ENCODE measurements at regions not wholly inside any gene's neighbourhood (a gene's known extent, or its start where the extent isn't known, plus 50 kb on each side); places are given as distances from the start of the nearest gene placed in this dataset.

- Histone ChIP-seq H3K4me3 (ENCODE audit: insufficient read depth, low read depth, low read length) (no peak overlapping the region), H3K9me1 (ENCODE audit: insufficient read depth, low read length) (no peaks in the 10 kb centered on the region), H3K9me3 (ENCODE audit: control insufficient read depth, insufficient read depth, low read length) (no peaks in the 10 kb centered on the region), H2AK5ac (ENCODE audit: low read depth, low read length) (no peak overlapping the region), H3K27ac (ENCODE audit: insufficient read depth, low read length) (no peak overlapping the region), H3K23ac (ENCODE audit: low read depth, low read length) (no peak overlapping the region), H3K9ac (ENCODE audit: low read depth, low read length) (no peak overlapping the region), H2BK5ac (ENCODE audit: low read depth, low read length, poor library complexity, severe bottlenecking) (no peak overlapping the region), H3K27me3 (ENCODE audit: control insufficient read depth, insufficient read depth, low read length) (no peaks in the 10 kb centered on the region; the same call in 1 of the 2 replicates), H3K56ac (ENCODE audit: extremely low read depth, insufficient read depth, low read length) (no peak overlapping the region), H4K5ac (ENCODE audit: low read depth, low read length) (no peak overlapping the region), H3K4me1 (ENCODE audit: control insufficient read depth, insufficient read depth, low read length) (no peaks in the 10 kb centered on the region), H4K8ac (ENCODE audit: low read depth in 2 of 2, low read length in 2 of 2) (no peak overlapping the region), H2BK120ac (ENCODE audit: low read depth, low read length) (no peak overlapping the region), H3K18ac (ENCODE audit: low read depth, low read length) (no peak overlapping the region), H3K14ac (replicated peaks; ENCODE audit: low read depth, low read length) (no peak overlapping the region), H2AFZ (replicated peaks; ENCODE audit: low read length, poor library complexity) (no peak overlapping the region), H2BK20ac (ENCODE audit: low read depth, low read length) (no peak overlapping the region), H3K4ac (ENCODE audit: low read depth, low read length) (no peak overlapping the region), H4K91ac (ENCODE audit: insufficient read depth, low read depth, low read length) (no peak overlapping the region), H3K36me3 (ENCODE audit: control insufficient read depth, insufficient read depth, low read length) (no peaks in the 10 kb centered on the region), H2AK9ac (replicated peaks; ENCODE audit: low read depth, low read length, poor library complexity) (no peak overlapping the region), H4K20me1 (ENCODE audit: insufficient read depth, low read length) (no peaks in the 10 kb centered on the region), H3K4me2 (ENCODE audit: low read depth, low read length) (no peak overlapping the region), H3K79me1 (ENCODE audit: low read depth in 1 of 2, low read length in 2 of 2) (no peaks in the 10 kb centered on the region), H2BK15ac (ENCODE audit: low read depth, low read length) (no peak overlapping the region)
- in situ Hi-C loops (cut with MboI; ENCODE audit: low sequenced_read_pairs): no loop called here
- DNase-seq (no peak), ATAC-seq (ENCODE audit: low read depth) (no peak)
- ChIA-PET CTCF (no interaction called here), POLR2A (ENCODE audit: unreplicated experiment) (no interaction called here)
- no peak for TF ChIP-seq BHLHE40 (IDR thresholded peaks at IDR 0.05; ENCODE audit: low read depth, low read length)
- TF ChIP-seq MAFK (IDR thresholded peaks at IDR 0.05; ENCODE audit: low read depth, low read length): no peak
- TF ChIP-seq, protein P1, sequence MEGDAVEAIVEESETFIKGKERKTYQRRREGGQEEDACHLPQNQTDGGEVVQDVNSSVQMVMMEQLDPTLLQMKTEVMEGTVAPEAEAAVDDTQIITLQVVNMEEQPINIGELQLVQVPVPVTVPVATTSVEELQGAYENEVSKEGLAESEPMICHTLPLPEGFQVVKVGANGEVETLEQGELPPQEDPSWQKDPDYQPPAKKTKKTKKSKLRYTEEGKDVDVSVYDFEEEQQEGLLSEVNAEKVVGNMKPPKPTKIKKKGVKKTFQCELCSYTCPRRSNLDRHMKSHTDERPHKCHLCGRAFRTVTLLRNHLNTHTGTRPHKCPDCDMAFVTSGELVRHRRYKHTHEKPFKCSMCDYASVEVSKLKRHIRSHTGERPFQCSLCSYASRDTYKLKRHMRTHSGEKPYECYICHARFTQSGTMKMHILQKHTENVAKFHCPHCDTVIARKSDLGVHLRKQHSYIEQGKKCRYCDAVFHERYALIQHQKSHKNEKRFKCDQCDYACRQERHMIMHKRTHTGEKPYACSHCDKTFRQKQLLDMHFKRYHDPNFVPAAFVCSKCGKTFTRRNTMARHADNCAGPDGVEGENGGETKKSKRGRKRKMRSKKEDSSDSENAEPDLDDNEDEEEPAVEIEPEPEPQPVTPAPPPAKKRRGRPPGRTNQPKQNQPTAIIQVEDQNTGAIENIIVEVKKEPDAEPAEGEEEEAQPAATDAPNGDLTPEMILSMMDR (conservative IDR thresholded peaks at IDR 0.05; ENCODE audit: low read depth, low read length): no peak
- TF ChIP-seq RAD21 (IDR thresholded peaks at IDR 0.05; ENCODE audit: low read length): no peak
- TF ChIP-seq MXI1 (IDR thresholded peaks at IDR 0.05; ENCODE audit: borderline replicate concordance, low read depth, low read length): no peak
- TF ChIP-seq NFE2L2 (IDR thresholded peaks at IDR 0.05; ENCODE audit: low read depth, low read length): no peak
- TF ChIP-seq FOS (IDR thresholded peaks at IDR 0.05; ENCODE audit: low read depth, low read length): no peak
- no peak for TF ChIP-seq CEBPB (IDR thresholded peaks at IDR 0.05; ENCODE audit: low read depth, low read length)
- TF ChIP-seq RFX5 (IDR thresholded peaks at IDR 0.05; ENCODE audit: low read depth, low read length): no peak
- no peak for TF ChIP-seq CHD1 (IDR thresholded peaks at IDR 0.05; ENCODE audit: low read depth, low read length)
- 83% methylated on average over 1 of the region's 6 CpGs; no CpG with 5 or more reads in 1 of the 2 experiments for WGBS, 2 experiments (ENCODE audit: extremely low coverage in 2 of 2, insufficient read length in 1 of 2)
- dilution Hi-C loops (cut with HindIII; ENCODE audit: low sequenced_read_pairs, unreplicated experiment): no loop called here
- BruUV-seq (replicated peaks): no TSS peak
- intact Hi-C loops (cut with micrococcal nuclease): no loop called here
These were observed 178.0 kb downstream of the ACTL7B start for GRCh38 chr9:108677776-108678175.
